Smooth muscle cell (in vitro differentiated cells): ENCODE measurements at regions not wholly inside any gene's neighbourhood (a gene's known extent, or its start where the extent isn't known, plus 50 kb on each side); places are given as distances from the start of the nearest gene placed in this dataset. TPM values are rescaled to one million over a fixed set of nuclear protein-coding genes. Genes with fewer than 3 reads are reported as not detected.

Experiments
- DNase-seq: peaks from one replicate; lab custom pipeline; 2025; ENCODE audit not compliant: unreplicated experiment; lab: John Stamatoyannopoulos, UW
- H2AFZ ChIP-seq: fragments of 200-600 bp; sonication (generic); 2 replicates; pipeline ENCODE4 v1.6.0; 2016; ENCODE audit warnings: antibody characterized with exemption, low read depth, mild to moderate bottlenecking
- H3F3A ChIP-seq: fragments of 200-600 bp; sonication (generic); 2 replicates; pipeline ENCODE4 v1.6.0; 2017; ENCODE audit warnings: antibody characterized with exemption, low read depth
- H3K27ac ChIP-seq: fragments of 200-600 bp; sonication (generic); 2 replicates; pipeline ENCODE4 v1.5.1; 2016; ENCODE audit warnings: low read depth, mild to moderate bottlenecking
- H3K27me3 ChIP-seq: fragments of 200-600 bp; sonication (generic); 2 replicates; pipeline ENCODE4 v1.6.1; 2016; ENCODE audit warnings: low read depth, mild to moderate bottlenecking
- H3K36me3 ChIP-seq: fragments of 200-600 bp; sonication (generic); 2 replicates; pipeline ENCODE4 v1.5.1; 2016; ENCODE audit warnings: low read depth
- H3K4me1 ChIP-seq: fragments of 200-600 bp; sonication (generic); 2 replicates; pipeline ENCODE4 v1.5.1; 2016; ENCODE audit warnings: low read depth
- H3K4me2 ChIP-seq: fragments of 200-600 bp; sonication (generic); 2 replicates; pipeline ENCODE4 v1.6.0; 2016; ENCODE audit warnings: mild to moderate bottlenecking
- H3K4me3 ChIP-seq: fragments of 200-600 bp; sonication (generic); 2 replicates; pipeline ENCODE4 v1.5.1; 2016; ENCODE audit warnings: mild to moderate bottlenecking
- H3K79me2 ChIP-seq: fragments of 200-600 bp; sonication (generic); 2 replicates; pipeline ENCODE4 v1.6.0; 2016; ENCODE audit warnings: low read depth, mild to moderate bottlenecking
- H3K9ac ChIP-seq: fragments of 200-600 bp; sonication (generic); 2 replicates; pipeline ENCODE4 v1.6.0; 2016; ENCODE audit warnings: low read depth
- H3K9me3 ChIP-seq: fragments of 200-600 bp; sonication (generic); replicated peaks from 2 replicates; pipeline ENCODE4 v1.5.1; 2016; ENCODE audit warnings: low read depth
- H4K20me1 ChIP-seq: fragments of 200-600 bp; sonication (generic); 2 replicates; pipeline ENCODE4 v1.6.0; 2016; ENCODE audit warnings: low read depth
- WGBS: methylation state at CpG from one replicate; pipeline ENCODE4 v1.1.7; 2016; ENCODE audit warnings: low lambda C conversion rate; 5-methylcytosine and 5-hydroxymethylcytosine counted together
- microRNA-seq: library from miRNA; unstranded; fragments of <30 nt; microRNA quantifications from one replicate; pipeline ENCODE4, GENCODE V29; 2016; ENCODE audit warnings: borderline number of aligned reads
- TF ChIP-seq, protein P1 (sequence below): fragments of 200-600 bp; sonication (generic); IDR thresholded peaks from 2 replicates; pipeline ENCODE4 v1.5.1; 2017; ENCODE audit warnings: borderline replicate concordance, mild to moderate bottlenecking, antibody characterized with exemption; ENCODE audit not compliant: insufficient read depth, poor library complexity, severe bottlenecking

DNA sequence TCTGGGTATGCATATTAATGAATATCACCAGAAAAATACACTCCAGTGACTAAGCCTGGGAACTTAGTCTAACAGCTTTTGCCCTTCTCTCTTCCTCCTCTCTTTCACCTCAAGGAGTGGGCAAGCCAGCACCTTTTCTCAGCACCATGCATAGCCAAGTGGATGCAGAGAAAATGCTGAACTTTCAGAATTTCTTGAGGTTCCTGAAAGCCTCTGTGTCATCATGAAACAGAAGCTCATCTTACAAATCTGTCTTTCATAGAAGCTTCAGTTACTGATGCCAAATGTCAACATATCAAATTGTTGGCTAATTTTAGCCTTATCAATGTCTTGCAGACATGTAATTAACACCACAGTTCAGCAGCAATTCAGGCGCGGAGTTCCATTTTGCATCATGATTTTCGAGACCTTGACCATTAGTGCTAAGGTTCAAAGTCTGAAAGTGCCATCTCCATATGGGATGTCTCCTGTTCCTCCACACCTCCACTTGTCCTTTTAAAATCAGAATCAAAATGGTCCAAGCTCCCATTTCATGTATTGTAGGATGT, 51.1 kb upstream of the RPH3A start:
- no peaks in the 10 kb centered on the region for H3F3A ChIP-seq
- no peak overlapping the region for H3K9ac ChIP-seq
- H3K79me2 ChIP-seq, result no peaks in the 10 kb centered on the region
- TF ChIP-seq, protein P1, sequence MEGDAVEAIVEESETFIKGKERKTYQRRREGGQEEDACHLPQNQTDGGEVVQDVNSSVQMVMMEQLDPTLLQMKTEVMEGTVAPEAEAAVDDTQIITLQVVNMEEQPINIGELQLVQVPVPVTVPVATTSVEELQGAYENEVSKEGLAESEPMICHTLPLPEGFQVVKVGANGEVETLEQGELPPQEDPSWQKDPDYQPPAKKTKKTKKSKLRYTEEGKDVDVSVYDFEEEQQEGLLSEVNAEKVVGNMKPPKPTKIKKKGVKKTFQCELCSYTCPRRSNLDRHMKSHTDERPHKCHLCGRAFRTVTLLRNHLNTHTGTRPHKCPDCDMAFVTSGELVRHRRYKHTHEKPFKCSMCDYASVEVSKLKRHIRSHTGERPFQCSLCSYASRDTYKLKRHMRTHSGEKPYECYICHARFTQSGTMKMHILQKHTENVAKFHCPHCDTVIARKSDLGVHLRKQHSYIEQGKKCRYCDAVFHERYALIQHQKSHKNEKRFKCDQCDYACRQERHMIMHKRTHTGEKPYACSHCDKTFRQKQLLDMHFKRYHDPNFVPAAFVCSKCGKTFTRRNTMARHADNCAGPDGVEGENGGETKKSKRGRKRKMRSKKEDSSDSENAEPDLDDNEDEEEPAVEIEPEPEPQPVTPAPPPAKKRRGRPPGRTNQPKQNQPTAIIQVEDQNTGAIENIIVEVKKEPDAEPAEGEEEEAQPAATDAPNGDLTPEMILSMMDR, result no peak
- H2AFZ ChIP-seq, result no peak overlapping the region
- no peaks in the 10 kb centered on the region for H4K20me1 ChIP-seq
- no peak overlapping the region for H3K4me2 ChIP-seq
- H3K36me3 ChIP-seq, result no peaks in the 10 kb centered on the region
- no peaks in the 10 kb centered on the region for H3K9me3 ChIP-seq
- no peak overlapping the region for H3K4me3 ChIP-seq
- no peak overlapping the region for H3K27ac ChIP-seq
- peaks cover 3% of the 10 kb centered on the region for H3K27me3 ChIP-seq
- DNase-seq, result no peak
- 95% methylated on average over 3 of the region's 3 CpGs for WGBS
- H3K4me1 ChIP-seq, result no peaks in the 10 kb centered on the region

DNA sequence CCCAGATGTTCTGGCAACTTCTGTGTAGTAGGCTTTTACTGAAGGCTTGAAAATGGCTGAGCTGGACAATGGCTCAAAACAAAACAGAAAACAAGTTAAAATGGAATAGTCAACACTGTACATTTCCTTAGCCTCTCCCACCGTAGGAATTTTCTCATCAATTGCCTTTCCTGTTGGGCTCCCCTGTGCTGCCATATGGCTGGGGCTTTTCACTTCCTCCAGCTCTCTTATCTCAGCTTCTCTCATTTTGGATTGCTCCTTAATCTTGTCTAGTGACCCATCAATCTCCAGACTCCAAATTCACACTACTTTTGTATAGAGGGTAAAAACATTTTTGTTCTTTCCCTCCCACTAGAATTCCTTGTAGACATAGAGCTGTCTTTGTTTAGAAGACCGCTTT, 50.4 kb upstream of the RPH3A start:
- no peak overlapping the region for H3K9ac ChIP-seq
- no peaks in the 10 kb centered on the region for H3K36me3 ChIP-seq
- peaks cover 9% of the 10 kb centered on the region for H3K27me3 ChIP-seq
- H3K79me2 ChIP-seq, result no peaks in the 10 kb centered on the region
- no peak overlapping the region for H3K27ac ChIP-seq
- H2AFZ ChIP-seq, result no peak overlapping the region
- no peak for DNase-seq
- H3K4me2 ChIP-seq, result no peak overlapping the region
- TF ChIP-seq, protein P1, result no peak
- H3K4me1 ChIP-seq, result no peaks in the 10 kb centered on the region
- H3K4me3 ChIP-seq, result no peak overlapping the region
- no peaks in the 10 kb centered on the region for H4K20me1 ChIP-seq
- H3F3A ChIP-seq, result no peaks in the 10 kb centered on the region
- WGBS, result 72% methylated on average over 2 of the region's 2 CpGs
- H3K9me3 ChIP-seq, result no peaks in the 10 kb centered on the region

Small RNAs in the stretch of these regions (microRNA-seq; reads per million reads assigned to microRNA genes)
- gene MIR1302-1, result not detected
